WTC11 (cell line): ENCODE measurements at regions not wholly inside any gene's neighbourhood (a gene's known extent, or its start where the extent isn't known, plus 50 kb on each side); places are given as distances from the start of the nearest gene placed in this dataset.

Experiments used
- NFYB ChIP-seq: sonication (generic); formaldehyde crosslinking; conservative IDR thresholded peaks from 2 replicates; pipeline ENCODE4 v1.8.0; 2022; ENCODE audit warnings: low read depth, missing genetic modification reagents
- TF ChIP-seq, protein P1 (sequence below): sonication (generic); formaldehyde crosslinking; IDR thresholded peaks from 2 replicates; pipeline ENCODE4 v1.8.1; 2022; ENCODE audit warnings: low read depth, missing genetic modification reagents, borderline replicate concordance
- TF ChIP-seq, protein P2 (sequence below): sonication (generic); formaldehyde crosslinking; IDR thresholded peaks from 2 replicates; pipeline ENCODE4 v1.8.1; 2023; ENCODE audit warnings: mild to moderate bottlenecking, missing genetic modification reagents, moderate library complexity
- TF ChIP-seq, protein P3 (sequence below): fragments of 200-600 bp; IDR thresholded peaks from 2 replicates; pipeline ENCODE4 v1.8.0; 2022; ENCODE audit warnings: antibody characterized with exemption
- TF ChIP-seq, protein P4 (sequence below): fragments of 250-450 bp; sonication (Bioruptor Pico); conservative IDR thresholded peaks from 2 replicates; pipeline ENCODE4 v1.9.0; 2021; ENCODE audit warnings: mild to moderate bottlenecking
- TF ChIP-seq, protein P5 (sequence below): sonication (generic); formaldehyde crosslinking; IDR thresholded peaks from 2 replicates; pipeline ENCODE4 v1.8.0; 2023; ENCODE audit warnings: mild to moderate bottlenecking, missing genetic modification reagents

DNA sequence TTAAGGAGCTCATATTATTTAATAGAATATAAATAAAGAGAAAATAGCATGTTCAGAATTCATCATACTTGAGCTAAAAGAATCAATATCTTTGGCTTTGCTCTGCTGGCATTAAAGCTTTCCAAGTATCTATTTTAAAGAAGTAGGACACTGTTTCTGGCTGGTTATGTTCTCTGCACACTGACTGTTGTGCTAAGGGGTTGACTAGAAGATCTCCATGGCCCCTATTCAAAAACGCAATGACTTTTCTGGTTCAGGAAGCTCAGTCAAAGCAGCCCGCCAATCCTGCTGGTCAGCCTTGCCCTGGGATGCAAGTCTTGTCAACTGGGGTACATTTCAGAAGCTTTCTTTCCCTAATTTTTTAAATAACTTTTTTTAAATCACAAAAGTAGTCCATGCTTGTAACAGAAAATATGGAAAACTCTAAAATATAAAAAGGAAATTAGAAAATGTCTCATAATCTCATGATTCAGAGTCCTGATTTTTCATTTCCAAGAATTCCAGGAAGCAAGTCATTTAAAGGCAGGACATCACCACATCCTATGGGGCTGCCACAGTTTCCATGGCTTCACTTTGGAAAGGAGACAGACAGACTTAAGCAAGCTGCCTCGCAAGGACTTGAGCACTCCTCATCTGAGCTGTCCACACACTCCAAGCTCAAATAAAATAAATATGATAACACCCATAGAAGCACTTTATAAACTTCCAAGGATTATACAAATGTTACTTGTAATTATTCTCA lies 195.1 kb downstream of the TXNL1 start:
- TF ChIP-seq, protein P1, sequence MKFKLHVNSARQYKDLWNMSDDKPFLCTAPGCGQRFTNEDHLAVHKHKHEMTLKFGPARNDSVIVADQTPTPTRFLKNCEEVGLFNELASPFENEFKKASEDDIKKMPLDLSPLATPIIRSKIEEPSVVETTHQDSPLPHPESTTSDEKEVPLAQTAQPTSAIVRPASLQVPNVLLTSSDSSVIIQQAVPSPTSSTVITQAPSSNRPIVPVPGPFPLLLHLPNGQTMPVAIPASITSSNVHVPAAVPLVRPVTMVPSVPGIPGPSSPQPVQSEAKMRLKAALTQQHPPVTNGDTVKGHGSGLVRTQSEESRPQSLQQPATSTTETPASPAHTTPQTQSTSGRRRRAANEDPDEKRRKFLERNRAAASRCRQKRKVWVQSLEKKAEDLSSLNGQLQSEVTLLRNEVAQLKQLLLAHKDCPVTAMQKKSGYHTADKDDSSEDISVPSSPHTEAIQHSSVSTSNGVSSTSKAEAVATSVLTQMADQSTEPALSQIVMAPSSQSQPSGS (CRISPR knock-in tag): no peak
- TF ChIP-seq, protein P2, sequence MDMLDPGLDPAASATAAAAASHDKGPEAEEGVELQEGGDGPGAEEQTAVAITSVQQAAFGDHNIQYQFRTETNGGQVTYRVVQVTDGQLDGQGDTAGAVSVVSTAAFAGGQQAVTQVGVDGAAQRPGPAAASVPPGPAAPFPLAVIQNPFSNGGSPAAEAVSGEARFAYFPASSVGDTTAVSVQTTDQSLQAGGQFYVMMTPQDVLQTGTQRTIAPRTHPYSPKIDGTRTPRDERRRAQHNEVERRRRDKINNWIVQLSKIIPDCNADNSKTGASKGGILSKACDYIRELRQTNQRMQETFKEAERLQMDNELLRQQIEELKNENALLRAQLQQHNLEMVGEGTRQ: no peak
- TF ChIP-seq NFYB (CRISPR knock-in tag): no peak
- TF ChIP-seq, protein P3, sequence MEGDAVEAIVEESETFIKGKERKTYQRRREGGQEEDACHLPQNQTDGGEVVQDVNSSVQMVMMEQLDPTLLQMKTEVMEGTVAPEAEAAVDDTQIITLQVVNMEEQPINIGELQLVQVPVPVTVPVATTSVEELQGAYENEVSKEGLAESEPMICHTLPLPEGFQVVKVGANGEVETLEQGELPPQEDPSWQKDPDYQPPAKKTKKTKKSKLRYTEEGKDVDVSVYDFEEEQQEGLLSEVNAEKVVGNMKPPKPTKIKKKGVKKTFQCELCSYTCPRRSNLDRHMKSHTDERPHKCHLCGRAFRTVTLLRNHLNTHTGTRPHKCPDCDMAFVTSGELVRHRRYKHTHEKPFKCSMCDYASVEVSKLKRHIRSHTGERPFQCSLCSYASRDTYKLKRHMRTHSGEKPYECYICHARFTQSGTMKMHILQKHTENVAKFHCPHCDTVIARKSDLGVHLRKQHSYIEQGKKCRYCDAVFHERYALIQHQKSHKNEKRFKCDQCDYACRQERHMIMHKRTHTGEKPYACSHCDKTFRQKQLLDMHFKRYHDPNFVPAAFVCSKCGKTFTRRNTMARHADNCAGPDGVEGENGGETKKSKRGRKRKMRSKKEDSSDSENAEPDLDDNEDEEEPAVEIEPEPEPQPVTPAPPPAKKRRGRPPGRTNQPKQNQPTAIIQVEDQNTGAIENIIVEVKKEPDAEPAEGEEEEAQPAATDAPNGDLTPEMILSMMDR: no peak
- TF ChIP-seq, protein P4, sequence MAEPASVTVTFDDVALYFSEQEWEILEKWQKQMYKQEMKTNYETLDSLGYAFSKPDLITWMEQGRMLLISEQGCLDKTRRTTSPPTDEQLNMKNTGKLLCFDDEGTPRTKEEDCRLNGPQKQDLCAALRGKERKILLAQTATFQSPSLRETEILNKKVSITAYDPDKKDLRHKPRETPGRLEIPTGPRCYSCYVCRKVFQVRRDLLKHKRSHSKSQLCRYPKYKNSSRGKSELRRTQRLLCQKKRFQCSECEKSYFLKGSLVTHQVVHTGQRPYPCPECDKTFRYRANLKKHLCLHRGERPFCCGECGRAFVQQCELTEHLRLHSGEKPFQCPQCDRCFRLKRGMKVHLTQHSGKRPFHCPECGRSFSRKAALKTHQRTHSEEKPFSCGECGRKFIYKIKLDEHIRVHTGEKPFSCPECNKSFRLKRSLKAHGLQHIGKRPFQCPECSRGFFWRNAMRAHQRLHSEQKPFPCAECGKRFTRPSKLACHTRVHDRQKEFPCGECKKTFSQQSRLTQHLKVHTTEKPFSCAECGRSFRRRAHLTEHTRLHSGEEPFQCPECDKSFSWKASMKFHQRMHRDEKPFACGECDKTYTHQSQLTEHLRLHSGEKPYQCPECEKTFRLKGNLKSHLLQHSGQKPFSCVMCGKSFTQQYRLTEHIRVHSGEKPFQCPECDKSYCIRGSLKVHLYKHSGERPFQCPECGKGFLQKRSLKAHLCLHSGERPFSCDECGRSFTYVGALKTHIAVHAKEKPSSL (CRISPR knock-in tag): no peak
- TF ChIP-seq, protein P5, sequence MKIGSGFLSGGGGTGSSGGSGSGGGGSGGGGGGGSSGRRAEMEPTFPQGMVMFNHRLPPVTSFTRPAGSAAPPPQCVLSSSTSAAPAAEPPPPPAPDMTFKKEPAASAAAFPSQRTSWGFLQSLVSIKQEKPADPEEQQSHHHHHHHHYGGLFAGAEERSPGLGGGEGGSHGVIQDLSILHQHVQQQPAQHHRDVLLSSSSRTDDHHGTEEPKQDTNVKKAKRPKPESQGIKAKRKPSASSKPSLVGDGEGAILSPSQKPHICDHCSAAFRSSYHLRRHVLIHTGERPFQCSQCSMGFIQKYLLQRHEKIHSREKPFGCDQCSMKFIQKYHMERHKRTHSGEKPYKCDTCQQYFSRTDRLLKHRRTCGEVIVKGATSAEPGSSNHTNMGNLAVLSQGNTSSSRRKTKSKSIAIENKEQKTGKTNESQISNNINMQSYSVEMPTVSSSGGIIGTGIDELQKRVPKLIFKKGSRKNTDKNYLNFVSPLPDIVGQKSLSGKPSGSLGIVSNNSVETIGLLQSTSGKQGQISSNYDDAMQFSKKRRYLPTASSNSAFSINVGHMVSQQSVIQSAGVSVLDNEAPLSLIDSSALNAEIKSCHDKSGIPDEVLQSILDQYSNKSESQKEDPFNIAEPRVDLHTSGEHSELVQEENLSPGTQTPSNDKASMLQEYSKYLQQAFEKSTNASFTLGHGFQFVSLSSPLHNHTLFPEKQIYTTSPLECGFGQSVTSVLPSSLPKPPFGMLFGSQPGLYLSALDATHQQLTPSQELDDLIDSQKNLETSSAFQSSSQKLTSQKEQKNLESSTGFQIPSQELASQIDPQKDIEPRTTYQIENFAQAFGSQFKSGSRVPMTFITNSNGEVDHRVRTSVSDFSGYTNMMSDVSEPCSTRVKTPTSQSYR (CRISPR knock-in tag): no peak
